PC-3 (cell line): ENCODE measurements at regions not wholly inside any gene's neighbourhood (a gene's known extent, or its start where the extent isn't known, plus 50 kb on each side); places are given as distances from the start of the nearest gene placed in this dataset.

Experiments used
- EZH2 ChIP-seq: fragments of 300-600 bp; sonication (generic); IDR thresholded peaks from one replicate; pipeline ENCODE4 v1.6.1; 2017; ENCODE audit warnings: antibody characterized with exemption, mild to moderate bottlenecking, low read length; ENCODE audit not compliant: unreplicated experiment
- TF ChIP-seq, protein P1 (sequence below): fragments of 300-600 bp; sonication (generic); conservative IDR thresholded peaks from 2 replicates; pipeline ENCODE4 v1.5.1; 2017; ENCODE audit warnings: antibody characterized with exemption, low read depth, mild to moderate bottlenecking, low read length

- no peak for TF ChIP-seq EZH2
- TF ChIP-seq, protein P1, sequence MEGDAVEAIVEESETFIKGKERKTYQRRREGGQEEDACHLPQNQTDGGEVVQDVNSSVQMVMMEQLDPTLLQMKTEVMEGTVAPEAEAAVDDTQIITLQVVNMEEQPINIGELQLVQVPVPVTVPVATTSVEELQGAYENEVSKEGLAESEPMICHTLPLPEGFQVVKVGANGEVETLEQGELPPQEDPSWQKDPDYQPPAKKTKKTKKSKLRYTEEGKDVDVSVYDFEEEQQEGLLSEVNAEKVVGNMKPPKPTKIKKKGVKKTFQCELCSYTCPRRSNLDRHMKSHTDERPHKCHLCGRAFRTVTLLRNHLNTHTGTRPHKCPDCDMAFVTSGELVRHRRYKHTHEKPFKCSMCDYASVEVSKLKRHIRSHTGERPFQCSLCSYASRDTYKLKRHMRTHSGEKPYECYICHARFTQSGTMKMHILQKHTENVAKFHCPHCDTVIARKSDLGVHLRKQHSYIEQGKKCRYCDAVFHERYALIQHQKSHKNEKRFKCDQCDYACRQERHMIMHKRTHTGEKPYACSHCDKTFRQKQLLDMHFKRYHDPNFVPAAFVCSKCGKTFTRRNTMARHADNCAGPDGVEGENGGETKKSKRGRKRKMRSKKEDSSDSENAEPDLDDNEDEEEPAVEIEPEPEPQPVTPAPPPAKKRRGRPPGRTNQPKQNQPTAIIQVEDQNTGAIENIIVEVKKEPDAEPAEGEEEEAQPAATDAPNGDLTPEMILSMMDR: no peak
Measured at GRCh38 chr1:36708587-36708986, 225.9 kb upstream of the CSF3R start.
